Common myeloid progenitor, CD34-positive (primary cell): ENCODE measurements at regions not wholly inside any gene's neighbourhood (a gene's known extent, or its start where the extent isn't known, plus 50 kb on each side); places are given as distances from the start of the nearest gene placed in this dataset.

Experiments
- CTCF ChIA-PET: fragments of 350-600 bp; sonication (Branson Sonifier 250); formaldehyde crosslinking; loops from one replicate; lab custom pipeline; 2021; ENCODE audit warnings: antibody characterized with exemption; lab: Charles Lee
- POLR2A ChIA-PET: fragments of 350-600 bp; sonication (Branson Sonifier 250); formaldehyde crosslinking; loops from one replicate; lab custom pipeline; 2021; ENCODE audit warnings: antibody characterized with exemption; lab: Charles Lee
- DNase-seq, 3 donors: peaks; one replicate each; pipeline versions ENCODE4 v3.0.0 to v3.0.0-alpha.2; 2013
- H3K27ac ChIP-seq, 2 experiments: 1 replicate in 1 of 2; 2 replicates in 1 of 2; pipeline ENCODE4 v1.7.0; 2013; ENCODE audit warnings: inconsistent platforms in 2 of 2, low read length in 2 of 2, mild to moderate bottlenecking in 2 of 2, low read depth in 1 of 2, moderate library complexity in 1 of 2; ENCODE audit not compliant: severe bottlenecking in 2 of 2, insufficient read depth in 1 of 2, poor library complexity in 1 of 2
- H3K27me3 ChIP-seq, 5 experiments: replicated peaks in 2 of 5; 1 replicate in 3 of 5; 2 replicates in 2 of 5; pipeline versions ENCODE4 v1.6.1 to v1.7.0; 2013; ENCODE audit warnings: low read length in 4 of 5, mild to moderate bottlenecking in 2 of 5, moderate library complexity in 2 of 5, inconsistent platforms in 1 of 5; ENCODE audit not compliant: insufficient read depth in 5 of 5, control insufficient read depth in 4 of 5
- H3K36me3 ChIP-seq, 4 experiments: 1 replicate in 2 of 4; 2 replicates in 2 of 4; pipeline versions ENCODE4 v1.6.1 to v1.7.0; 2013; ENCODE audit warnings: low read length in 3 of 4, control low read depth in 1 of 4, mild to moderate bottlenecking in 1 of 4; ENCODE audit not compliant: control insufficient read depth in 4 of 4, insufficient read depth in 4 of 4
- H3K4me1 ChIP-seq, 4 experiments: 1 replicate in 3 of 4; 2 replicates in 1 of 4; pipeline versions ENCODE4 v1.6.1 to v1.7.1; 2013; ENCODE audit warnings: low read length in 3 of 4, mild to moderate bottlenecking in 3 of 4, control low read depth in 1 of 4, inconsistent platforms in 1 of 4, moderate library complexity in 1 of 4; ENCODE audit not compliant: control insufficient read depth in 4 of 4, insufficient read depth in 4 of 4; ENCODE audit errors: control extremely low read depth in 1 of 4
- H3K4me3 ChIP-seq, 7 experiments: 1 replicate in 4 of 7; 2 replicates in 3 of 7; pipeline versions ENCODE4 v1.5.1 to v1.7.0; 2013; ENCODE audit warnings: mild to moderate bottlenecking in 7 of 7, low read length in 6 of 7, moderate library complexity in 6 of 7, inconsistent platforms in 2 of 7, low read depth in 2 of 7, control low read depth in 1 of 7; ENCODE audit not compliant: insufficient read depth in 4 of 7, control insufficient read depth in 1 of 7; ENCODE audit errors: extremely low read depth in 1 of 7
- H3K9me3 ChIP-seq, 5 experiments: 1 replicate in 4 of 5; 2 replicates in 1 of 5; pipeline versions ENCODE4 v1.6.1 to v1.7.1; 2013; ENCODE audit warnings: low read length in 4 of 5, mild to moderate bottlenecking in 2 of 5, inconsistent platforms in 1 of 5, low read depth in 1 of 5, moderate library complexity in 1 of 5; ENCODE audit not compliant: control insufficient read depth in 4 of 5, insufficient read depth in 2 of 5; ENCODE audit errors: control extremely low read depth in 1 of 5
- WGBS: methylation state at CpG from one replicate; pipeline ENCODE4 v1.1.5; 2013; ENCODE audit not compliant: insufficient coverage; 5-methylcytosine and 5-hydroxymethylcytosine counted together

DNA sequence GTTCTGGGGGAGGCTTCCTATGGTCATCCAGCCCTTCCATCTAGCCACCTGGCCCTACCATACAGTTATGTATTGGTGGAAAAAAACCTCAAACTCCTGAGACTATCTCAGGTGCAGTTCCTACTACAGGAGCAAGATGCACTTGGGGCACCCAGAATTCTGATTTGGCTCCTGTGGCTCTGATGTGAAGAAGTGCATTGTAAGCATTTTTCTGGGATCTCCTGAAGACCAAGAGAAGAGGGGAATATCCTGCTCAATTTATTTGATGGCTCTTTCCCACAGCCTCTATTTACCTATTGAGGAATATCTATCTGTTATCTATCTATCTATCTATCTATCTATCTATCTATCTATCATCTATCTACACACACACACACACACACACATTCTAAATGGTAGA is 1981.5 kb downstream of the TP53TG3F start:
- no peak overlapping the region for H3K27ac ChIP-seq
- DNase-seq, result no peak
- H3K4me1 ChIP-seq, result no peaks in the 10 kb centered on the region
- H3K4me3 ChIP-seq, result no peak overlapping the region
- CTCF ChIA-PET, result no interaction called here
- no peaks in the 10 kb centered on the region for H3K36me3 ChIP-seq
- POLR2A ChIA-PET, result no interaction called here
- H3K27me3 ChIP-seq, result no peaks in the 10 kb centered on the region
- H3K9me3 ChIP-seq, result peaks cover 0 to 8% (median 0%) of the 10 kb centered on the region in 5 experiments

DNA sequence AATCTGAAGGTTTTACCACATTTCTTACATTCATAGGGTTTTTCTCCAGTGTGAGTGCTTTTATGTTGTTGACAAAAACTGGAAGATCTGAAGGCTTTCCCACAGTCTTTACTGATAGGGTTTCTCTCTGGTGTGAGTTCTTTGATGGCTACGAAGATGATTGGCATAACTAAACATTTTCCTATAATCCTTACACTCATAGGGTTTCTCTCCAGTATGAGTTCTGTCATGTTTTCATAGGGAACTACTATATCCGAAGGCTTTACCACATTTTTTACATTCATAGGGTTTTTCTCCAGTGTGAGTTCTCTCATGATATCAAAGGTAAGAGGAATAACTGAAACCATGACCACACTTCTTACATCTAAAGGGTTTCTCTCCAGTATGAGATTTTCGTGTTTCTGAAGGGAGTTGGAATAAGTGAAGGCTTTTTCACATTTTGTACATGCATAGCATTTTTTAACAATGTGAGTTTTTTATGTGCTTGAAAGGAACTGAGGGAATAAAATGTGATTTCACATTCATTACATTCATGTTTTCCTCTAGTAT is 1987.7 kb downstream of the TP53TG3F start:
- Histone ChIP-seq H3K4me1 (no peaks in the 10 kb centered on the region), H3K36me3 (no peaks in the 10 kb centered on the region), H3K9me3 (peaks cover 3 to 29% (median 9%) of the 10 kb centered on the region in 5 experiments), H3K27me3 (no peaks in the 10 kb centered on the region), H3K27ac (no peak overlapping the region), H3K4me3 (no peak overlapping the region)
- CTCF ChIA-PET, result no interaction called here
- DNase-seq, result no peak
- WGBS, result no CpG with 5 or more reads among the region's 3 CpGs
- POLR2A ChIA-PET, result no interaction called here

DNA sequence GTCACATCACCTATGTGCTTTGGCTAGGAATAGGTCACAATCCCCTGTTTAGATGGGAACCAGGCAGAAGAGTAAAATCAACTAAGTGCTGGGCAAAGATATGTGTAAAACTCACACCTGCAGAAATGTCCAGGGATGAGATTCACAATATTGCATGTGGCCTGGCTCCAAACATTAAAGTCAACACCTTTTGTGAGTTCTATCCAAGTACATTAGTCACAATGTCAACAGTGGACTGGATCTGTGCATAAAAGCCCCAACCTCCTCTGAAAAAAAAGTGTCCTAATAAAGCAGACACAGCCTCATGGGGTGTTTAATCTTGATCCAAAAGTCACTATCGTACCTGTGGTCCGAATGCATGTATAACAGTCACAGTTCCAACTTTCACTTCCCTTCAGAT is 1990.3 kb downstream of the TP53TG3F start:
- WGBS, result 48% methylated on average over 2 of the region's 2 CpGs
- no peak overlapping the region for H3K4me3 ChIP-seq
- DNase-seq, result no peak
- ChIA-PET POLR2A (no interaction called here), CTCF (no interaction called here)
- H3K36me3 ChIP-seq, result no peaks in the 10 kb centered on the region
- H3K4me1 ChIP-seq, result no peaks in the 10 kb centered on the region
- H3K27me3 ChIP-seq, result no peaks in the 10 kb centered on the region
- H3K9me3 ChIP-seq, result peaks cover 4 to 36% (median 7%) of the 10 kb centered on the region in 5 experiments
- H3K27ac ChIP-seq, result no peak overlapping the region

DNA sequence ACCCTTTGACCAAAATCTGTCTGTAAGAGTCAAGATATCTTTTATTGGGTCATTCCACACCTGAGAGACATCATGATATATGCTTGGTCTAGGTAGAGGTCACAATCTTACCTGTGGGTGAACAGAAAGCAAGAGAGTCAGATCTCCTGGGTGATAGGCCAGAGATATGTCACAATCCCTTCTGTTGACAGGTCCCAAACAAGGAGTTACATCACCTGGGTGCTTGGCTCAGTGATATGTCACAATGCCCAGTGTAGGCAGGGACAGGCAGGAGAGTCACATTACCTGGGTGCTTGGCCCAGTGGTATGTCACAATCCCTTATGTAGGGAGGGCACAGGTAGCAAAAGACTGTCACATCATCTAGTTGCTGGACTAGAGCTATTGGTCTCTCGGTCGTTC is 1991.2 kb downstream of the TP53TG3F start:
- DNase-seq, result no peak
- WGBS, result 100% methylated on average over 2 of the region's 2 CpGs
- Histone ChIP-seq H3K9me3 (peaks cover 4 to 42% (median 7%) of the 10 kb centered on the region in 5 experiments), H3K36me3 (no peaks in the 10 kb centered on the region), H3K4me3 (no peak overlapping the region), H3K4me1 (no peaks in the 10 kb centered on the region), H3K27ac (no peak overlapping the region), H3K27me3 (no peaks in the 10 kb centered on the region)
- ChIA-PET POLR2A (no interaction called here), CTCF (no interaction called here)

DNA sequence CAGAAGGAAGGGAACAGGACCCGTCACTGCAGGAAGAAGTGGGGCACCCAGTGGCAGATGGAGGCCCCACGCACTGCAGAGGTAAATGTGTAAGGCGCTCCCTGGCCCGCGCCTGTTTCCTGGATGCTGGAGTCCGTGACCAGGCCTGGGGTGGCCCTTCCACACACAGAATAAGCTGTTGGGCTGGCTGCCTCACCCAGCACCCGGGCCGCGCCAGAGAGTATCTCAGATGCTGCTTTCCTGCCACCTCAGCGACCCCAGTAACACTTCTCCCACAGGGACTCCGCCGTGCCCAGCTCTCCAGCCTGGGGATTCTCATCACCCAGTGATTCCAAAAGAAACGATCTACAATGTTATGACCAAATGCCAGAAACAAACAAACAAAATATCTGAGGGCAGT is 1993.1 kb downstream of the TP53TG3F start:
- ChIA-PET CTCF (no interaction called here), POLR2A (no interaction called here)
- H3K27me3 ChIP-seq, result no peaks in the 10 kb centered on the region
- no peak overlapping the region for H3K27ac ChIP-seq
- H3K36me3 ChIP-seq, result no peaks in the 10 kb centered on the region
- WGBS, result 82% methylated on average over 10 of the region's 13 CpGs
- H3K4me3 ChIP-seq, result no peak overlapping the region
- no peaks in the 10 kb centered on the region for H3K4me1 ChIP-seq
- peaks cover under 1 to 37% (median 5%) of the 10 kb centered on the region in 5 experiments for H3K9me3 ChIP-seq
- DNase-seq, result no peak

DNA sequence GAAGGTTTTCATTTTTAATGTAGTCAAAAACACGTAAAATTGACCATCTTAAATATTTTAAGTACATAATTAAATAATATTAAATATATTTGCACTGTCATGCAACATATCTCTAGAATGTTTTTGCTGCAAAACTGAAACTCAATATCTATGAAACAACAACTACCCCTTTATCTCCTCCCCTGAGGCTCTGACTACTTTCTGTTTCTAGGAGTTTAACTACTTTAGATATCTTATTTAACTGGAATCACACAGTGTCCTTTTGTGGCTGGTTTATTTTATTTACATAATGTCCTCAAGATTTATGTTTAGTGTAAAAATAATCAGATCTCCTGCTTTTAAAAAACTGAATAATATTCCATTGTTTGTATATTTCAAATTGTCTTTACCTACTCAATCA is 2003.9 kb downstream of the TP53TG3F start:
- no peak for DNase-seq
- POLR2A ChIA-PET, result no interaction called here
- no peaks in the 10 kb centered on the region for H3K36me3 ChIP-seq
- H3K4me3 ChIP-seq, result no peak overlapping the region
- WGBS, result no CpG with 5 or more reads among the region's 1 CpG
- peaks cover 0 to 8% (median 5%) of the 10 kb centered on the region in 5 experiments for H3K9me3 ChIP-seq
- CTCF ChIA-PET, result no interaction called here
- no peak overlapping the region for H3K27ac ChIP-seq
- no peaks in the 10 kb centered on the region for H3K27me3 ChIP-seq
- no peaks in the 10 kb centered on the region for H3K4me1 ChIP-seq

DNA sequence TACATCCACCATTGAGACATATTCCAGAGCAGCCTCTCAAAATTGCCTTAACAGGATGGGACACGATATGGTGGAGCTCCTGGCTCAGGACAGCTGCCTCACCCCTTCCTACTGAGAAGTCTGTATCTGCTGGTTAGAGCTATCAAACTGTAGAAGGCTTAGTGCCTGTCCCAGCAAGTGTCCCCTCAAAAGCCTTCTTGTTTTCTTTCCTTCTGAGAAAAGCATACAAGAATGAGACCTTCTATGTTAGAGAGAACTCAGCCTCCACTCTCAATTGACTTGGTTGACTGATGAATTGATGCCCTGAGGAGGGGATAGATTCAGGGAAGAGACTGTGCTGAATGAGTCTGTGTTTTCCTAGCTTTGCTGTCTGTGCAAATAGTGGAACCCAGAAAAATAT is 2020.9 kb downstream of the TP53TG3F start:
- no CpG with 5 or more reads among the region's 1 CpG for WGBS
- POLR2A ChIA-PET, result no interaction called here
- CTCF ChIA-PET, result no interaction called here
- no peak overlapping the region for H3K27ac ChIP-seq
- H3K9me3 ChIP-seq, result peaks cover 0 to 12% (median 0%) of the 10 kb centered on the region in 5 experiments
- no peaks in the 10 kb centered on the region for H3K36me3 ChIP-seq
- H3K4me1 ChIP-seq, result no peaks in the 10 kb centered on the region
- H3K27me3 ChIP-seq, result no peaks in the 10 kb centered on the region
- H3K4me3 ChIP-seq, result no peak overlapping the region
- no peak for DNase-seq
